Renal pelvis (tissue), 1 donor: ENCODE measurements at regions not wholly inside any gene's neighbourhood (a gene's known extent, or its start where the extent isn't known, plus 50 kb on each side); places are given as distances from the start of the nearest gene placed in this dataset.

Experiments
- DNase-seq: peaks from one replicate; pipeline ENCODE4 v3.0.0-alpha.2; 2013

DNA sequence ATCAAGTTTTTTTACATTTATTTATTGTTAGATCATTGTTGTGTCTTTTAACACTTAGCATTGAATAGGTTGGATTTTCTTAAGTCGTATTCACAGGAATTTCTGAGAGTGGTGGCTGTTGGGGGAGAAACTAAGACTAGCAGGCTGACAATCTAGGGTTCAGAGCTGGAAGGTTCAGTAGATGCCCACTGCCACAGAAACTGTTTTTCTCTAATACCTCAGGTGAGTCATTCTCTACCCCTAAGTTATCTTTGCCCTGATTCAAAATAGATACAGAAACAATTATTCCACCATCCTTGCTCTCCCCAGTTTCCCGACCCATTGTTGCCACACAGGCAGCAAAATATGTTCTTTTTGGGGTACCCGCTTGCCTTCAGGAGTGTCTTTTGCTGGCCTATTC, 870.8 kb upstream of the ID2 start:
- DNase-seq: no peak

DNA sequence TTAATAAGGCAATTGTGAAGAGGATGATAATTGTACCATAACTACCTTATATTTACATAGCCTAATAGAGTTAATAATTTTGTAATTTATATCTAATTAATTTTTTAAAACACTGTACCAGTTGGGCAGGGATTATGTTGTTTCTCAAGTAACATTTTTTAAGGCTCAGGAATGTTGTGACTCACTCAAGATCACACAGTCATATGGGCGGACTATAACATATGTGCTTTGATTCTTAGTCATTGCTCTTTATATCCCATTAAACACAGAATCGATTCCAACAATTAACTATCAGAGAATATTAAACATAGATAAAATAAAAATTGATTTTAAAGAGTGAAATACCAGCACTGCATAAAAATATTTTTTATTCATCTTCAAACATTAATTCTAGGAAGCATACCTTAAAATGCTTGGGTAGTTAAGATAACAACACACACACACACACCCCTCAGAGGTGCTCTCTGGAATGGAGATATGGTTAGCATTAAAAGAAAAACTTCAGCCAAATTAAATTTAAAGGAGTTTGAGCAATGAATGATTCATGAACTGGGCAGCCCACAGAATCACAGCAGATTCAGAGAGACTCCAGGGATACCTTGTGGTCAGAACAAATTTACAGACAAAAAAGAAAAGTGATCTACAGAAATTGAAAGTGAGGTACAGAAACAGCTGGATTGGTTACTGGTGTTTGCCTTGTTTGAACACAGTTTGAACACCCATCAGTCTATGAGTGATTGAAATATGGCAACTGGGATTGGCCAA, 869.4 kb upstream of the ID2 start:
- no peak for DNase-seq

DNA sequence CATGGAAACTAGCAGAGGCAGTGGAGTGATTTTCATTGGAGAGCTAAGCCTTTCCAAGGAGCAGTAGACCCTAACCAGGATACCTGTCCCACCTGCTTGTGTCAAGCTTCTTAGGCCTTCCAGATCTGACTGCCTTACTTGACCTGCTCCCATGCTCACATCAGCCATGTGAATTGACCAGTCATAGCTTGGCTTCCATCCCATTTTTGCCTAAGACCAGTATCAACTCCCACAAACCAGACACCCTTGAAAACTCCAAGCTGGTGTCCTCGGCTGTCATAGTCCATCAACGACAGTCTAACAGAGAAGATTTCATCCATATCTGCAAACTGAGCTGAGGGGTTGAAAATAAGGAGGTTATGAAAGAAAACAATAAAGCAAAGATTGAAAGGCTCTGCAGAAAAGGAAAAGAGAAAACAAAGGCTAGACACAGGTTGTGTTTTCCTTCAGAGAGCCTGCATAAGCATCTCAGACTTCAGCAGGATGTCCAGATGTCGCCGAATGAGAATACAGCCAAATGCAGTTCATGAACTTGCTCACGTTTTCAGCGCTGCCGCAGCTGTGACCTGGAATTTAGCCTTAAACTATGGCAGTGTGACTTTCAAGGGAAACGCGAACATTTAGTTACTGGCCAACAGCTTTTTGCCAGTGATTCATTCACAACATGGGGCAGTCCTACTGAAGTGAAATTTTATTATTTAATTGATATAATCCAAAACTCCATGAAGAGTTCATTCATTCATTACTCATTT, 868.1 kb upstream of the ID2 start:
- DNase-seq: no peak

GRCh38 chr2:7815726-7816125, 866.1 kb upstream of the ID2 start:
- DNase-seq: no peak

GRCh38 chr2:7816233-7816632, 865.6 kb upstream of the ID2 start:
- no peak for DNase-seq

DNA sequence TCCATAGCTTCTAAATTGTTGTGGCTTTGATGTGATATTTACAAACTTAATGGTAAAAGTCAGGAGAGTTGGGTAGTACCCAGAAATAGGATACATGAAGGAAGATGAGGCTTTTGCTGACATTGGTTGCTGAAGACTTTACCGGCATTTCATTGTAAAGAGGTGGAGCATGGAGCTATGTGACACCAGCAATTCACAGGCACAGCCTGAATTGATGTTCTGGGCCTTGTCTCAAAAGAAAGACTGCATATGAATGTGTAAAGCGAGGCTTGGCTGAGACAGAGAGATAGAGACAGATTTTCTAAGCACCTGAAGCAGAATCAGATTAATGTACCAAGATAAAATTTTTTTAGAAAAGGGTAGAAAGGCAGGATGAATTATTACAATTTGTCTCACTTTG, 864.9 kb upstream of the ID2 start:
- no peak for DNase-seq

DNA sequence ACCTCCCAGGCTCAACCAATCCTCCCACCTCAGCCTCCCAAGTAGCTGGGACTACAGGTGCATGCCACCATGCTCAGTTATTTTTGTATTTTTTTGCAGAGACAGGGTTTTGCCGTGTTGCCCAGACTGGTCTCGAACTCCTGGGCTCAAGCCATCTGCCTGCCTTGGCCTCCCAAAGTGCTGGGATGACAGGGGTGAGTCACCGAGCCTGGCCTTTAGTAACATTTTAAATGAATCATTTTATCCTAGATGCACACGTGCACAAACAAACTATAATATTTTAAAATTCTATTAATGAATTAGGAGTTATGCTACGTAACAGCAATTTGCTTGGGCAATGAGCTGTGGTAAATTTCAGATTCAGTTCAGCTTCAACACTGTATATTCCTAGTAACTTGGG, 862.5 kb upstream of the ID2 start:
- DNase-seq: no peak

DNA sequence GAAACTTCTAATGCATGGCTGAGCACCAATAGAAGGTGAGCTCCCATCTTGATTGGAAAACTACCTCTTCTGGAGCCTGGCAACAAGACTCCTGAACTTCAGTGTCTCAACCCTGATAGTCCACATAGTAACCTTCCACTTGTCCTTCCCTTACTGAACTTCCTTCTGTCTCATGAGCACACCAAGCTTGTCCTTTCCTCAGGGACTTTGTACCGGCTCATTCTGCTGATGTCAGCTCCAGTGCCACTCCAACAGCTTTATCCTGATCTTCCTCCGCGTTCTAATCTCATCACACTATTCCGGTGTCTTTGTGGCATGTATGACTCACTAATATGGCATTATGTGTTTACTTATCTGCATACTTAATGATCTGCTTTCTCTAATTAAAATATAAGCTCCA, 862.0 kb upstream of the ID2 start:
- no peak for DNase-seq

DNA sequence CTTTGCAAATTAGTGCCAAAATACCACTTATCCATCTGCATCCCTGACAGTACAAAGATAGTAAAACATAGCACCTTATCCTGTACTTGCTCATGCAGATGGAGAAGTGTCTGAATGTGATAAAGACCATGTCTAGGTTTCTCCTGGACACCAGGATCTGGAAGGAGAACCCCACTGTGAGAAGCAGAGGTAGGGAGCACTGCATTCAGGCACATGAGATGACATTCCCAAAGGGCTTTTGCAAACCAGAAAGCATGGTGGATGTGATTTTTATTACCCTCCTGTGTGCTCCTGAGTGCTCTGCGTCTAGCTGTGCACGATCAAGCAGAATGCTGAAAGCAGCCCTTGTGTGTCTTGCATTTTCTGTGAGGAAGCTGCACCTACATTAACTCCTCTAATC, 857.6 kb upstream of the ID2 start:
- DNase-seq: no peak

- DNase-seq: no peak
Observed at GRCh38 chr2:7825591-7826312, 856.1 kb upstream of the ID2 start.

- DNase-seq: no peak
Observed at GRCh38 chr2:7826656-7827055, 855.2 kb upstream of the ID2 start.

GRCh38 chr2:7829241-7829640, 852.6 kb upstream of the ID2 start:
- no peak for DNase-seq

DNA sequence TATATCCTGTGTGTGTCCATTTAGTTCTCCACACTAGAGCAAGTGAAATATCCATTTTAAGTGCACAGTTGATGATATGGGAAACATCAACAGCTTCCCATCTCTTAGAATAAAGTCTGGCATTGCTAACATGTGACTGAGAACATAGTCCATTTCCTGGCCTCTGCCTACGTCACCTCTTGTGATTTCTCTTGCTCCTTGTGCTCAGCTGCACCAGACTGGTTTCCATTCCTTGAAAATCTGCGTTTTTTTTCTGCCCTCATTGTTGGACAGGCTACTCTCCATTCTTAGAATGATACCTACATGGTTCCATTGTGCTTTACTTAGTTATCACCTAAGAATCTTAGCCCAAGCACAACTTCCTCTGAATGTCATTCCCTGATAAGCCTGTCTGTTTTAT, 851.2 kb upstream of the ID2 start:
- no peak for DNase-seq

- no peak for DNase-seq
Observed at GRCh38 chr2:7835151-7835550, 846.7 kb upstream of the ID2 start.

DNA sequence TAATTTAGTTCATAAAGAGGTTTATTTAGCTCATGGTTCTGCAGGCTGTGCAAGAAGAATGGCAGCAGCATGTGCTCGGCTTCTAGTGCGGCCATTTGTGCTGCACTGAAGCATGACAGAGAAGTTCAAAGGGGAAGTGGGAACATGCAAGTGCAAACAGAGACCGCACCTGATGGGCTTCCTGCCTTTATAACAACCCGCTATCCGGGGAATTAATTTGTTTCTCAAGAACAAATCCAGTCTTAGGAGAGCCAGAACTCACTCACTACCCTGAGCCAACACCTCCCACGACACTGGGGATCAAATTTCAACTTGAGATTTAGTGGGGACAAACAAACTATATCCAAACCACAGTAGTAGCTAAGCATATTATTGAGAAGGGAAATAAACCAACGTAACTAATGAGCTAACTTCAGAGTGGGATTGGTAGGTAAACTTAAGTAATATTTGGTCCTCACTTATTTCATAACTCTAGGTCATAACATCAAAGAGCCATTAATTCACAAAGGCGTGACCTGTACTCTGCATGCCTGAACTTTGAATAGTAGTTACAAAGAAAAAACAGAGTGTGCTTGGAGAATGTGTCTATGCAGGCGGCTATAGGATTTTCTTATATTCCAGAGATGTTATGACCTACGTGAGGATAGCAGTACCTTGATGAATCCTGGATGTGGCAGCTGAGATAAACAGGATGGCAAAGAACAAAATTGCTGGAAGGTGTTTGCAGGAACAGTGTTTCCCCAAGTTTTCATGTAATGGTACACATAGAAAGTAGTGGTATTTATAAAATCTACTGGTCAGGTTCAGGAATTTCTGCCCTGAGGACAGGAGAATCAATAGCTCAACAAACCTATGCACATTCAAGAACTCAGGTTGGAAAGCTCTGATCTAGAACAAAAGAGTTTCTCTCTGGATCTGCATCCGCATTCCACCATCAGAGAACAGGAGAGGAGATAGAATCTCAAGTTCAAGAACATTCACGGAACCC, 845.9 kb upstream of the ID2 start:
- DNase-seq: peak; percentile 36

DNA sequence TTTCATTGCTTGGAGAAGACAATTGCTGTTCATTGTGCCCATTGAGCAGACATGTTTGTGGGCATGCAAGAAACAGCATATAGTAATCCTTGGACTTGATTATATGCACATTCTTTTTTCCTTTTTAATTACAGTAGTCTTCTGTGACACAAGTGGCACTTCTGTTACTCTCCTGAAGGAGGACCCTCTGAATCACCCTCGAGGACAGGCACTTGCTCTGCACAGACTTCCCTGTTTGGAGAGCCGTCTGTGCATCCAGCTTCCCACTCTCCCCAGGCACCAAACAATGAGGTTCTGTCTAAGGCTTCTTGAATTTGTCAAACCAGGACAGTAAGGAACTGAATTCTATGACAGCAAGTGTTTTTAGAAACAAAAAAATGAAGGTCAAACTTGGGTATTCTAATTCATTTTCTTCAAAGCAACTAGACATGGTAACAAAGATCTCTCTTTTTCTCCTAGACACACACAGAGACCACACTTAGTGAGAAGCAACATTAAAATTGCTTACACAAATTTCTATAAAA, 844.6 kb upstream of the ID2 start:
- no peak for DNase-seq

DNA sequence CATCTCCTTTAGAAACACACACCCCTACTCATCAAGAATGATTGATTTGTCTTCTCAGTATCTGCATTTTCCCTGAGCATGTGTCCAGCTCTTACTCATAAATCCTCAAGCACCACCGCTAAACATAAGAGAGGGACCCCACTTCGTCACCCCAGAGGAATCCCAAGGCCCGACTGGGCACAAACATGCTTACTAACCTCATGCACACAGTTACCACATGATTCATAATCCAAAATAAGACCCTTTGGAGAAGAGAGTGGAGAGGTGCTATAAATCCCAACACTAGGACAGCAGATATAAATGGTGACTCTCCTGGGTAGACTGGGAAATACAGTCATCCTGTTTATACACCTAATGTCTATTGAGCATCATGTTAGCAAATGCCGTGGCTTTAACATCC, 843.2 kb upstream of the ID2 start:
- DNase-seq: no peak

GRCh38 chr2:7840651-7841380, 841.0 kb upstream of the ID2 start:
- no peak for DNase-seq

- no peak for DNase-seq
Observed at GRCh38 chr2:7841751-7842150, 840.1 kb upstream of the ID2 start.

DNA sequence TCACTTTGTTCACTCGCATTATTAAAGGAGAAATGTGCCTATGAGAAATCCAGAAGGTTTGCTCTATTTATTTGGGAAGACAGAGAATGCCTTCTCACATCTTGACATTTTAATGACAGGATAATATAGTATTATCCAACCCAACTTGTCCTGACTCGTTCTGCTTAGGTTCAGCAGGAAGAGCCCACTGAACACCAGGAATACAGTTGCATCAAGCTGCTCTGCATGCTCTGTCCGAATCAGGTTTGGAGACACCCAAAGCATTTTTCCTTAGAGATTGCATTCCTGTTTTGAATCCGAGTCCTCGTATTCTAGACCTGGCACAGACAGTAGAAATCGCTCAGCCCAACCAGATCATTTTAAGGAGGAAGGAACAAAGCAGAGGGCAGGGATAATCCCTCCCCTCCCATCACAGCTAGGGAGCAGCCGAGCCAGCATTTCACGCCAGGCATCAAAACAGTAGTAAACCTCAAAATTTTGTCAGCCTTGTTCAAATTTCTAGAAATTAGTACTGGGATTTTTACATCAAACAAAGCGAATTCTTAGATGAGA, 837.4 kb upstream of the ID2 start:
- no peak for DNase-seq

DNA sequence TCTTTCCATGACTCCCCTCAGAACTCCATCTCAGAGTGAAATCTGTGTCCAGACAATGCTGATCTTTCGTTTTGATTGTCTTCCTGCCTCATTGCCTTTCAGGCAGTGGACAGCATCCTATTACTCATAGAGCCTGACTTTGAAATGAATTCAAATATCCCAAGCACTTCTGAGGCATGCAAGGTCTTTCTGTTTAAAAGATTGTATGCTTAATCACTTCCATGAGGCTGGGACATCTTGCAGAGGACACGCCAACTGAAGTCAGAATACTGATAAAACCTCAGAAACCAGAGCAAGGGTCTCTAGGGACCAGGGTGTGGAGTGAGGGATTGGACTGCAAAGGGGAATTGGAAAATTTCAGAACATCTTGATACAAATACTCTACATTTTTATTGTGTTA, 836.5 kb upstream of the ID2 start:
- DNase-seq: no peak
